Stomach (tissue), 8 donors: ENCODE measurements at regions not wholly inside any gene's neighbourhood (a gene's known extent, or its start where the extent isn't known, plus 50 kb on each side); places are given as distances from the start of the nearest gene placed in this dataset.

Experiments used
- DNase-seq, 2 donors: peaks; one replicate each; pipeline versions ENCODE4 v3.0.0 to v3.0.0-alpha.2; 2013 to 2019
- H3K27ac ChIP-seq, 5 donors: fragments of 200-600 bp in 4 of 5; sonication (generic) in 4 of 5; one replicate each; pipeline ENCODE4 v1.5.1; 2013 to 2019; ENCODE audit warnings: mild to moderate bottlenecking in 1 of 5, moderate library complexity in 1 of 5
- H3K27me3 ChIP-seq, 3 donors: fragments of 200-600 bp; sonication (generic); one replicate each; pipeline ENCODE4 v1.5.1; 2017 to 2019; ENCODE audit warnings: mixed run types in 1 of 3
- H3K36me3 ChIP-seq, 4 donors: fragments of 200-600 bp; sonication (generic); 1 replicate in 3 of 4; 2 replicates in 1 of 4; pipeline ENCODE4 v1.5.1; 2016 to 2019
- H3K4me1 ChIP-seq, 4 donors: fragments of 200-600 bp; sonication (generic); one replicate each; pipeline ENCODE4 v1.5.1; 2016 to 2019
- H3K4me3 ChIP-seq, 4 donors: fragments of 200-600 bp; sonication (generic) in 3 of 4; one replicate each; pipeline ENCODE4 v1.5.1; 2016 to 2019; ENCODE audit warnings: mild to moderate bottlenecking in 1 of 4
- H3K9me3 ChIP-seq, 4 donors: fragments of 200-600 bp; sonication (generic); one replicate each; pipeline ENCODE4 v1.5.1; 2016 to 2019
- EP300 ChIP-seq: sonication (generic); formaldehyde crosslinking; IDR thresholded peaks from one replicate; pipeline ENCODE4 v1.6.1; 2017; ENCODE audit warnings: antibody characterized with exemption
- POLR2A ChIP-seq, 4 donors: fragments of 450-650 bp; IDR thresholded peaks; one replicate each; pipeline ENCODE4 v1.6.1; 2016; ENCODE audit warnings: antibody characterized with exemption in 4 of 4, control low read depth in 2 of 4, mild to moderate bottlenecking in 1 of 4, moderate library complexity in 1 of 4
- POLR2AphosphoS5 ChIP-seq, 3 donors: sonication (generic); formaldehyde crosslinking; IDR thresholded peaks; one replicate each; pipeline ENCODE4 v1.6.1; 2016; ENCODE audit warnings: antibody characterized with exemption in 3 of 3
- WGBS, 5 donors: extraction: QIAGEN DNeasy Blood & Tissue Kit in 3 of 5; methylation state at CpG; one replicate each; pipeline versions ENCODE4 v1.1.5 to v1.1.7; 2013 to 2018; 5-methylcytosine and 5-hydroxymethylcytosine counted together
- intact Hi-C: fragments of 100-400 bp; cut with DNase I; formaldehyde crosslinking; loops from one replicate; pipeline ENCODE4 v1.15.1; 2023; ENCODE audit warnings: low total_unique reads
- TF ChIP-seq, protein P1 (sequence below), 7 experiments: fragments of 450-650 bp in 4 of 7; fragments of 200-600 bp in 3 of 7; sonication (generic) in 3 of 7; IDR thresholded peaks; one replicate each; pipeline ENCODE4 v1.5.1; 2016 to 2019; ENCODE audit warnings: antibody characterized with exemption in 7 of 7, control low read depth in 2 of 7, mild to moderate bottlenecking in 1 of 7
- donor health status: healthy with polysubstance abuse.
- donor health status: Bipolar disorder and iron deficiency.
- donor health status: healthy.

- intact Hi-C loops, result no loop called here
- 76 to 83% (median 79%) methylated on average over 7 of the region's 7 CpGs for WGBS, 5 donors
- no peak for DNase-seq
- no peak overlapping the region for H3K27ac ChIP-seq
- no peak overlapping the region for H3K4me3 ChIP-seq
- no peaks in the 10 kb centered on the region for H3K9me3 ChIP-seq
- no peak for TF ChIP-seq POLR2A (IDR thresholded peaks at IDR 0.05)
- TF ChIP-seq, protein P1, sequence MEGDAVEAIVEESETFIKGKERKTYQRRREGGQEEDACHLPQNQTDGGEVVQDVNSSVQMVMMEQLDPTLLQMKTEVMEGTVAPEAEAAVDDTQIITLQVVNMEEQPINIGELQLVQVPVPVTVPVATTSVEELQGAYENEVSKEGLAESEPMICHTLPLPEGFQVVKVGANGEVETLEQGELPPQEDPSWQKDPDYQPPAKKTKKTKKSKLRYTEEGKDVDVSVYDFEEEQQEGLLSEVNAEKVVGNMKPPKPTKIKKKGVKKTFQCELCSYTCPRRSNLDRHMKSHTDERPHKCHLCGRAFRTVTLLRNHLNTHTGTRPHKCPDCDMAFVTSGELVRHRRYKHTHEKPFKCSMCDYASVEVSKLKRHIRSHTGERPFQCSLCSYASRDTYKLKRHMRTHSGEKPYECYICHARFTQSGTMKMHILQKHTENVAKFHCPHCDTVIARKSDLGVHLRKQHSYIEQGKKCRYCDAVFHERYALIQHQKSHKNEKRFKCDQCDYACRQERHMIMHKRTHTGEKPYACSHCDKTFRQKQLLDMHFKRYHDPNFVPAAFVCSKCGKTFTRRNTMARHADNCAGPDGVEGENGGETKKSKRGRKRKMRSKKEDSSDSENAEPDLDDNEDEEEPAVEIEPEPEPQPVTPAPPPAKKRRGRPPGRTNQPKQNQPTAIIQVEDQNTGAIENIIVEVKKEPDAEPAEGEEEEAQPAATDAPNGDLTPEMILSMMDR (IDR thresholded peaks at IDR 0.05), result no peak
- no peak for TF ChIP-seq EP300
- no peak for TF ChIP-seq POLR2AphosphoS5 (IDR thresholded peaks at IDR 0.05)
- no peaks in the 10 kb centered on the region for H3K4me1 ChIP-seq
- peaks cover 0 to 5% (median 0%) of the 10 kb centered on the region in 3 donors for H3K27me3 ChIP-seq
- H3K36me3 ChIP-seq, result no peaks in the 10 kb centered on the region
These were observed 91.3 kb upstream of the GGTLC1 start for GRCh38 chr20:24079661-24080412.

GRCh38 chr20:24077145-24077544 is 88.6 kb upstream of the GGTLC1 start:
- Histone ChIP-seq H3K4me3 (no peak overlapping the region), H3K27ac (no peak overlapping the region), H3K36me3 (no peaks in the 10 kb centered on the region), H3K9me3 (no peaks in the 10 kb centered on the region), H3K4me1 (no peaks in the 10 kb centered on the region), H3K27me3 (no peaks in the 10 kb centered on the region)
- no peak for TF ChIP-seq POLR2AphosphoS5 (IDR thresholded peaks at IDR 0.05)
- TF ChIP-seq, protein P1 (IDR thresholded peaks at IDR 0.05), result no peak
- TF ChIP-seq POLR2A (IDR thresholded peaks at IDR 0.05), result no peak
- no peak for TF ChIP-seq EP300
- DNase-seq, result no peak
- intact Hi-C loops, result no loop called here

DNA sequence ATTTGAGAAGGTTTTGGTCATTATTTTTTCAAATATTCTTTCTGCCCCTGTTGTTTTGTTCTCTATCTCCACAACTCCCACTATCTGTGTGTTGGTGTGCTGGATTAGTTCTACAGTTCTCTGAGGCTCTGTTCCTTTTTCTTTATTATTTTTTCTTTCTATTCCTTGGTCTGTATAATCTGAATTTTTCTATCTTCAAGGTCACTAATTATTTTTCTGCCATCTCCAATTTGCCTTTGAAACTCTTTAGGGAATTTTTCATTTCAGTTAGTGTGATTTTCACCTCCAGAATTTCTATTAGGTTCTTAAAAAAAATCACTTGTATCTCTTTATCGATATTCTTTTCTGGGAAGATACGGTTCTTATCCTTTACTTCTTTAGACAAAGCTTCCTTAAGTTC is 82.1 kb upstream of the GGTLC1 start:
- Histone ChIP-seq H3K9me3 (peaks cover 0 to 13% (median 5%) of the 10 kb centered on the region in 4 donors), H3K4me1 (no peaks in the 10 kb centered on the region), H3K27ac (no peak overlapping the region), H3K36me3 (no peaks in the 10 kb centered on the region), H3K4me3 (no peak overlapping the region), H3K27me3 (no peaks in the 10 kb centered on the region)
- WGBS, 5 donors, result 93 to 99% (median 97%) methylated on average over 2 of the region's 2 CpGs
- TF ChIP-seq, protein P1 (IDR thresholded peaks at IDR 0.05), result no peak
- TF ChIP-seq EP300 (no peak), POLR2AphosphoS5 (IDR thresholded peaks at IDR 0.05) (no peak), POLR2A (IDR thresholded peaks at IDR 0.05) (no peak)
- intact Hi-C loops, result no loop called here
- DNase-seq, result no peak

GRCh38 chr20:24066076-24066700 is 77.6 kb upstream of the GGTLC1 start:
- intact Hi-C loops, result no loop called here
- Histone ChIP-seq H3K27ac (no peak overlapping the region), H3K4me1 (no peaks in the 10 kb centered on the region), H3K36me3 (no peaks in the 10 kb centered on the region), H3K4me3 (no peak overlapping the region), H3K9me3 (peaks cover 0 to 13% (median 3%) of the 10 kb centered on the region in 4 donors), H3K27me3 (no peaks in the 10 kb centered on the region)
- WGBS, 5 donors, result 48 to 62% (median 59%) methylated on average over 6 of the region's 6 CpGs
- no peak for DNase-seq
- TF ChIP-seq EP300 (no peak), POLR2A (IDR thresholded peaks at IDR 0.05) (no peak)

DNA sequence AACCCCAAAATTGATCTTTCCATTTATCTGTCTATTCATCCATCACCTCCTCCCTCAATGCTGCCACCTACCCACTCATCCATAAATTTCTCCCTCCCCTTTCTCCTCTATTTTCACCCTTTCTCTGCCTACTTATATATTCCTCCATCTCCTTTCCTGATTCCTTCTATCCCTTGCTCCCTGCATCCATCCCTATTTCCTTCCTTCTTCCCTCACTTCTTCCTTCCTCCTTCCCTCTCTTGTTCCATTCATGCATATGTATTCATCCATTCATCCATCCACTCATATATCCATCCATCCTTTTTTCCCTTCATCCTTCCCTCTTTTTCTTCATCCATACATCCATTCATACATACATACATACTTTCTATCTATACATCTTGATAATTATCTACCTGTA is 76.3 kb upstream of the GGTLC1 start:
- peaks cover 0 to 3% (median 0%) of the 10 kb centered on the region in 3 donors for H3K27me3 ChIP-seq
- no peaks in the 10 kb centered on the region for H3K36me3 ChIP-seq
- no peak overlapping the region for H3K27ac ChIP-seq
- no peaks in the 10 kb centered on the region for H3K4me1 ChIP-seq
- TF ChIP-seq, protein P1 (IDR thresholded peaks at IDR 0.05), result no peak
- TF ChIP-seq POLR2AphosphoS5 (IDR thresholded peaks at IDR 0.05) (no peak), EP300 (no peak)
- H3K9me3 ChIP-seq, result peaks cover 0 to 4% (median 0%) of the 10 kb centered on the region in 4 donors
- no peak overlapping the region for H3K4me3 ChIP-seq
- DNase-seq, result no peak
- intact Hi-C loops, result no loop called here
